ENCODE measurements at regions not wholly inside any gene's neighbourhood (a gene's known extent, or its start where the extent isn't known, plus 50 kb on each side); places are given as distances from the start of the nearest gene placed in this dataset.

DNA sequence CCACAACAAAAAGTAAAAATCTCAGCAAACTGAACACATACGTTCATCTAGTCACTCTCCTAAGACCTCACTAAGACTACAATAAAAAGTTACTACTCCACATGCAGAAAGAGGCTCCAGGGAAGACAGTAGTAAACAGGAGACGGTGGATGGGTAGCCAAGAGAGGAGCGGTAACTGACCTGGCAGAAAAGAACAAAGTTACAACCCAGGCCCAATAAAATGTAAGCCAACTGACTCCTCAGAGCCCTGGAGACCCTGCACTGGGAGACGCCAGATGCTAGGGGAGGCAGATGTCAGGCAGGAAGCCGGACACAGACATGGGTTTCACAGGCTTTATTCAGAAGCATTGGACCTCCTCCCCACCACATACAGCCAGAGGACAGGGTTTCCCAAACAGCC, 181.1 kb upstream of the NFE2L3 start:
- Histone ChIP-seq H3K36me3 (no peaks in the 10 kb centered on the region), H3K9me3 (no peaks in the 10 kb centered on the region), H3K4me3 (no peak overlapping the region), H3K27me3 (no peaks in the 10 kb centered on the region), H3K27ac (no peak overlapping the region), H3K4me1 (no peaks in the 10 kb centered on the region)
- TF ChIP-seq, protein P1, sequence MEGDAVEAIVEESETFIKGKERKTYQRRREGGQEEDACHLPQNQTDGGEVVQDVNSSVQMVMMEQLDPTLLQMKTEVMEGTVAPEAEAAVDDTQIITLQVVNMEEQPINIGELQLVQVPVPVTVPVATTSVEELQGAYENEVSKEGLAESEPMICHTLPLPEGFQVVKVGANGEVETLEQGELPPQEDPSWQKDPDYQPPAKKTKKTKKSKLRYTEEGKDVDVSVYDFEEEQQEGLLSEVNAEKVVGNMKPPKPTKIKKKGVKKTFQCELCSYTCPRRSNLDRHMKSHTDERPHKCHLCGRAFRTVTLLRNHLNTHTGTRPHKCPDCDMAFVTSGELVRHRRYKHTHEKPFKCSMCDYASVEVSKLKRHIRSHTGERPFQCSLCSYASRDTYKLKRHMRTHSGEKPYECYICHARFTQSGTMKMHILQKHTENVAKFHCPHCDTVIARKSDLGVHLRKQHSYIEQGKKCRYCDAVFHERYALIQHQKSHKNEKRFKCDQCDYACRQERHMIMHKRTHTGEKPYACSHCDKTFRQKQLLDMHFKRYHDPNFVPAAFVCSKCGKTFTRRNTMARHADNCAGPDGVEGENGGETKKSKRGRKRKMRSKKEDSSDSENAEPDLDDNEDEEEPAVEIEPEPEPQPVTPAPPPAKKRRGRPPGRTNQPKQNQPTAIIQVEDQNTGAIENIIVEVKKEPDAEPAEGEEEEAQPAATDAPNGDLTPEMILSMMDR (IDR thresholded peaks at IDR 0.05 in 4 of 5, conservative IDR thresholded peaks at IDR 0.05 in 1 of 5), result no peak
- TF ChIP-seq POLR2A (IDR thresholded peaks at IDR 0.05), result no peak
- ATAC-seq, result no peak
- in situ Hi-C loops (cut with MboI; ENCODE audit: low sequenced_read_pairs in 4 of 4) (no loop called here), intact Hi-C loops (cut with DNase I; ENCODE audit: low total_unique reads) (no loop called here)
- DNase-seq, result no peak

DNA sequence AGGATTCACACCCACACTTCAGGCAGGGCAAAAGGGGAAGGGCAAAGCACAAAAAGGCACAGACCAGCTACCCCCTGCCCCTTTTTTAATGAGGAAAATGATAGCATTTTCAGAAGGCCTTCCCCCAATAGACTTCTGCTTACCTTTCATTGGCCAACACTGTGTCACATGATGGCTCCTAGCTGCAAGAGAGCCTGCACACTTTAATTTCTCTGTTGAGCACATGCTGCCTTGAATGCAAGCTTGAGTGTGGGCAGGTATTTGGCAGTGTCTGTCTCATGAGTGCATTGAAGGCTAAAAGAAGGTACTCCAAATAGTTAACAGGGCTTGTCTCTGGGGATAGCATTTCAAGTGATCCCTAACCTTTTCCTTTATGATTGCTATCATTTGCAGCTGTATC, 175.4 kb upstream of the NFE2L3 start:
- ATAC-seq (no peak), DNase-seq (no peak)
- Histone ChIP-seq H3K36me3 (no peaks in the 10 kb centered on the region), H3K4me1 (no peaks in the 10 kb centered on the region), H3K9me3 (no peaks in the 10 kb centered on the region), H3K4me3 (no peak overlapping the region), H3K27me3 (no peaks in the 10 kb centered on the region), H3K27ac (no peak overlapping the region)
- intact Hi-C loops (cut with DNase I; ENCODE audit: low total_unique reads) (no loop called here), in situ Hi-C loops (cut with MboI; ENCODE audit: low sequenced_read_pairs in 4 of 4) (no loop called here)
- no peak for TF ChIP-seq POLR2A (IDR thresholded peaks at IDR 0.05)
- TF ChIP-seq, protein P1 (IDR thresholded peaks at IDR 0.05 in 4 of 5, conservative IDR thresholded peaks at IDR 0.05 in 1 of 5), result no peak

DNA sequence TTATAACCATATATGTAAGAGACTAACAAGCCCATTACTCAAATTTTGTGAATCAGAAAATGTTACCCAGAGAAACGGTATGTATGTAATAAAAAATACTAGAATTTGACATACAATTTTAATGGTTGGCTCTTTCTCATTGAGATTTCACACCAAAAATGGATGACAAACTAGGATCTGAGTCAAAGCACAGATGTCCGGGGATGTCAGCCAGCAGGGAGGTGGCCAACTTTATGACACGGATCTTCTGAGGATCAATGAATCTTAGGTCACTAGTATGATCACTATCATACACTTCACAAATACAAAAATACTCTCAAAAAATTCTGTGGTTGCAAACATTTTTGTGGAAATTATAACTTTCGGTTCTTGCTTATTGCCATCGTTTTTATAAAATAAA, 173.5 kb upstream of the NFE2L3 start:
- ATAC-seq (no peak), DNase-seq (no peak)
- H3K9me3 ChIP-seq, result no peaks in the 10 kb centered on the region
- in situ Hi-C loops (cut with MboI; ENCODE audit: low sequenced_read_pairs in 4 of 4) (no loop called here), intact Hi-C loops (cut with DNase I; ENCODE audit: low total_unique reads) (no loop called here)
- no peaks in the 10 kb centered on the region for H3K36me3 ChIP-seq
- no peaks in the 10 kb centered on the region for H3K27me3 ChIP-seq
- no peaks in the 10 kb centered on the region for H3K4me1 ChIP-seq
- H3K27ac ChIP-seq, result no peak overlapping the region
- TF ChIP-seq POLR2A (IDR thresholded peaks at IDR 0.05), result no peak
- TF ChIP-seq, protein P1 (IDR thresholded peaks at IDR 0.05 in 4 of 5, conservative IDR thresholded peaks at IDR 0.05 in 1 of 5), result no peak
- H3K4me3 ChIP-seq, result no peak overlapping the region

DNA sequence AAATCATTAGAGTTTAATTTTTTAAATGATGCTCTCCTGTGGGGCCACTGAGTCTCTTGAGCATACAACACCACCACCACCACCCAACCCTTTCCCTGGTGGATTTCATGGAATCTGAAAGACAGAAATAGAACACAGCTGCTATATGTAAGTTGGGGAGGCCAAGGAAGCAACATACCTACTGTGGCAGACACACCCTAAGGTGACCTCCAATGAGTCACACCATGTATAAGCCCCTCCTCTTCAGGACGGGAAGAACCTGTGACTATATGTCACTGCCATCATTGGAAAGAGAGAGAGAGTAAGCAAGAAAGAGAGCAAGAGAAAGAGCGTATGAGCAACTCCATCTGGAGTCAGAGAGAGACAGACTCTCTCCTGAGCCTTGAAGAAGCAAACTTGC, 172.4 kb upstream of the NFE2L3 start:
- no peak overlapping the region for H3K4me3 ChIP-seq
- TF ChIP-seq POLR2A (IDR thresholded peaks at IDR 0.05), result no peak
- TF ChIP-seq, protein P1 (IDR thresholded peaks at IDR 0.05 in 4 of 5, conservative IDR thresholded peaks at IDR 0.05 in 1 of 5), result no peak
- no peak overlapping the region for H3K27ac ChIP-seq
- no peak for ATAC-seq
- H3K4me1 ChIP-seq, result no peaks in the 10 kb centered on the region
- H3K9me3 ChIP-seq, result no peaks in the 10 kb centered on the region
- in situ Hi-C loops (cut with MboI; ENCODE audit: low sequenced_read_pairs in 4 of 4) (no loop called here), intact Hi-C loops (cut with DNase I; ENCODE audit: low total_unique reads) (no loop called here)
- no peaks in the 10 kb centered on the region for H3K36me3 ChIP-seq
- H3K27me3 ChIP-seq, result no peaks in the 10 kb centered on the region
- no peak for DNase-seq

DNA sequence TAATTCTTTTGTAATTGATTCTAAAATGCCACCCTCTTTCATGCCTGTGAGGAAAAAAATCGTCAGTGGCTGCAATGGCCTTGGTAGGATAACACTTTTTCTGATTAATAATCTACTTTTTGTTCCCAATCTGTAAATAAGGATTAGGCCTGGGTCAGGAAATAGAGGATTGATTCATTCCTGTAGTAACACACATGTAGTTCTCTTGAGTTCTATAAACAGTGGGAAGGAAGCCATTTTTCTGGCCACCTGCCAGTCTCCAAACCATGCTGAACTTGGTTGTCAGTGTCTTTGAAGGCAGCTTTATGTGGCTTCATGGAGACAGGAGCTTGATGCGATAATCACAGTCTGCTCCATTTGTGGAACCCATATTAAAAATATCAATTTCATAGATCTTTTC, 169.3 kb upstream of the NFE2L3 start:
- H3K36me3 ChIP-seq, result no peaks in the 10 kb centered on the region
- H3K27me3 ChIP-seq, result no peaks in the 10 kb centered on the region
- no peak overlapping the region for H3K4me3 ChIP-seq
- no peaks in the 10 kb centered on the region for H3K9me3 ChIP-seq
- intact Hi-C loops (cut with DNase I; ENCODE audit: low total_unique reads) (no loop called here), in situ Hi-C loops (cut with MboI; ENCODE audit: low sequenced_read_pairs in 4 of 4) (no loop called here)
- no peaks in the 10 kb centered on the region for H3K4me1 ChIP-seq
- no peak for ATAC-seq
- no peak for DNase-seq
- TF ChIP-seq, protein P1 (IDR thresholded peaks at IDR 0.05 in 4 of 5, conservative IDR thresholded peaks at IDR 0.05 in 1 of 5), result no peak
- TF ChIP-seq POLR2A (IDR thresholded peaks at IDR 0.05), result no peak
- H3K27ac ChIP-seq, result no peak overlapping the region

Measured in gastrocnemius medialis (tissue), 4 donors.